EH (cell line): ENCODE measurements at regions not wholly inside any gene's neighbourhood (a gene's known extent, or its start where the extent isn't known, plus 50 kb on each side); places are given as distances from the start of the nearest gene placed in this dataset.
"Not testable (repeated sequence)": the region's sequence is repeated elsewhere in the genome, so short reads cannot be mapped to it uniquely, and the experiment has no call there.

Source experiments
- DNase-seq: peaks from one replicate; pipeline ENCODE4 v3.0.0-alpha.2; 2015; ENCODE audit warnings: low read depth

GRCh38 chr2:35933031-35933430 lies 422.5 kb upstream of the CRIM1 start:
- no peak for DNase-seq

DNA sequence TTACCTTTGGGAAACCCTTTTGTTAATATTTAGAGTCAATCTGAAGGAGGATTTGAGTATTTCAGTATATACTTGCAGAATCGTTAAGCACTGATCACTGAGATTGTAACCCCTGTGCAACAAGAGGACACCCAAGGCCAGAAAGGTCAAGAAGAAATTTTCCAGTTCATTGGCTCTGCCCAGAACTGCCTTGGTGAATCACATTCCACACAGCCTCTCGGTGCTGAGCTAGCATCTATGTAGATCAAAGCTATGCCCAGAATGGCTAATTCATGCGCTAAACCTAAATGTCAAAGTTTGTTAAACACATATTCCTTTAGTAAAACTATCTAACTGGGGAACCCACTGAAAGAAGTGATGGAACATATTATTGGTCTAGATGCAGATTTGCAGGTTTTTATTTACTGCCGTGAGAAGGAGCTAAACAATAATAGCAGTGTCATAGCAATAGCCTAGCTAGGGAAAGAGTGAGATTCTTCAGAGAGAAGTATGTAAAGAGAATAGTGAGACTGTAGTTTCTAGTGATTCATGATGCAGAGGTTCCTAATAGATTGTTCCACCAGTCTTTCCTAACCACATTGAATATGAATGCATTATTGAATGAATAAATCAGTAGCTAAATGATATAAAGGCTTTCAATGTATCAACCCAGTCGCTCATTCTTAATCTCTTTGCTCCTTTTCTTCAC lies 423.2 kb upstream of the CRIM1 start:
- DNase-seq, result no peak

DNA sequence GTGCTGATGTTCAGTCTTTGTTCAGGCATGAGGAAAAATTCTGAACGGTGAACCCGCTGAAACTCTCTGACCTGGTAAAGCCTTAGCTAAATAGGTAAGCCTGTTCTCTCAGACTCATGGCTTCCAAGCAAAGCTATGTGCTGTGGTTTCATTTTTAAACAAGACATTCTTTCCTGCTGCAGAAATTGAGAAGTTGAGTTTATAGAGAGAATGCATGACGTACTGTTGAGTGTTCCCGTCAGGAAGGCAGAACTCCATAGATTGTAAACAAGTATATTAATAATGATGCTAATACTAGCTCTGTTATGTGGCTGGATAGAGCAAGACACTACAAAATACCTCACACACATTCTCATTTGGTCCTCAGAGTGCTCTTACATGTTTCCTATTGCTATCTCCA lies 424.0 kb upstream of the CRIM1 start:
- DNase-seq, result no peak

GRCh38 chr2:35931115-35931514 lies 424.5 kb upstream of the CRIM1 start:
- no peak for DNase-seq

GRCh38 chr2:35929551-35929950 lies 426.0 kb upstream of the CRIM1 start:
- no peak for DNase-seq

- no peak for DNase-seq
These were observed 435.5 kb upstream of the CRIM1 start for GRCh38 chr2:35920061-35920460.

DNA sequence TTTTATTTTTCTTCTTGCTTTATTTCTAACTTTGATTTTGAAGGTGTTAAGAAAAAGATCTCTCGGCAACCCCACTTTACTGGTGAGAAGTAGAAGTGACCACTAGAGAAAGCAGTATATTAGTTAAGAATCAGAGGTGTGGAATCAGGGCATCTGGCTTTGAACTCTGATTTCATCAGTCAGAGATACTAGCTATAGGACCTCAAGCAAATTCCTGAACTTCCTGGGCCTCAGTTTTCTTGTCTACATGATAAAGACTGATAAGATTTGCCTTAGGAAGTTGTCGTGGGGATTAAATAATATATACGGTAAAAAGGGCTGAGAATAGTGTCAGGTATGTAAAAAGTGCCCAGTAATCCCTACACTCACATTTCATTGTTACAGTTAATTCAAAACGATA lies 440.3 kb upstream of the CRIM1 start:
- no peak for DNase-seq

GRCh38 chr2:35891936-35892335 lies 463.6 kb upstream of the CRIM1 start:
- no peak for DNase-seq

DNA sequence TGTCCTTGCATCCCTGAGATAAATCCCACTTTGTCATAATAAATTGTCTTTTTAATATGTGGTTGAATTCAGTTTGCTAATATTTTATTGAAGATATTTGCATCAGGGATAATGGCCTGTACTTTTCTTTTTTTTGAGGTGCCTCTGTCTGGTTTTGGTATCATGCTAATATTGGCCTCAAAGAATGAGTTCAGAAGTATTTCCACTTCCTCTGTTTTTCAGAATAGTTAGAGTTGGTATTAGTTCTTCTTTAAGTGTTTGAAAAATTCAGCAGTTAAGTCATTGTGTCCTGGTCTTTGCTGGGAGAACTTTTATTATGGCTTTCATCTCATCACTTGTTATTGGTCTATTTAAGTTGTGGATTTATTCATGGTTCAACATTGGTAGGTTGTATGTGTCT lies 464.1 kb upstream of the CRIM1 start:
- DNase-seq, result no peak

- no peak for DNase-seq
These were observed 468.4 kb upstream of the CRIM1 start for GRCh38 chr2:35887146-35887545.

DNA sequence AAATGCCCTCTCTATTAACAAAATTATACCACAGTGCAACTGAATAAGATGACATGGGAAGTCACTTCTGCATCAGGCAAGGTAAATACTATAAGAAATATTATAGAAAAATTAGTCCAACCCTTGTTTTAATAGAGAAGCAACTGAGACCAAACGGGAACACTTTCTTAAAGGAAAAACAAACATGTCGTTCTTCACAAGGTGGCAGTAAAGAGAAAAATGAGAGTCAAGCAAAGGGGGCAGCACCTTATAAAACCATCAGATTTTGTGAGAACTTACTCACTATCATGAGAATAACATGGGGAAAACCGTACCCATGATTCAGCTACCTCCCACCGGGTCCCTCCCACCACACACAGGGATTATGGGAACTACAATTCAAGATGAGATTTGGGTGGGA lies 481.7 kb upstream of the CRIM1 start:
- no peak for DNase-seq

DNA sequence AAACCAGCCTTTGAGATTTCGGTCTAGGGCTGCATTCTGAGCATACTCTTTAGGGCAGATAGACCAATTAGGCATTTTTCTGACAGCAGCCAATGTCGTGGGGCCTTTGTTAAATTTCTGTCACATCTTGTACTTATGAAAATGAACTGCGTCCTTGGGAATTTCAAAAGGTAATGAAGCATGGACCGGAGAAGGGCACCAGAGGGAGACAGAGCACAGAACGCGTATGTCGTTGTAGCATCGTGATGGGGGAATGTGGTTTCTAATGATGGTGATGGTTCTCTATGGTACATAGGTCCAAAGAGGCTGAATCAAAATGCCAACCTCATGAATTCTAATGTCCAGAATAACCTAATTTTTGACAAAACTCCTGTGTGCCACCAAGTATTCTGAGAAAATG lies 483.9 kb upstream of the CRIM1 start:
- no peak for DNase-seq

DNA sequence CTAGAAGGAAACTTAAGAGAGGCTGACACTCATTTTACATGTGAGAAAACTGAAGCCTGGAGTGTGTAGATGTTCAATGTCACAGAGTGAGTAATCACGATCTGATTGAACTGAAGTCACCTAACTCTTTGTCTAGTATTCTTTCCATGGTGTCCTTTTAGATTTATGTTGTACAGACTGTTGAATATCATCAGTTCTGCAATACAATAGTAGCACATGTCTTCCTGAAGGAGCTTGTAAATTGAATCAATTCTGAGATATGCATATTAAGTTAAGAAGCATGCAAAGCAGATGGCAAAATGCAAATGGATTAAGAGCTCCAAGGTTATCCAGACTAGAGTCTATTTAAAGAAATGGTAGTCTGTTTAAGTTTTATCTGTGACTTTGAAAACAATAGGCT lies 484.9 kb upstream of the CRIM1 start:
- DNase-seq, result no peak

- no peak for DNase-seq
These were observed 491.4 kb upstream of the CRIM1 start for GRCh38 chr2:35864141-35864540.

DNA sequence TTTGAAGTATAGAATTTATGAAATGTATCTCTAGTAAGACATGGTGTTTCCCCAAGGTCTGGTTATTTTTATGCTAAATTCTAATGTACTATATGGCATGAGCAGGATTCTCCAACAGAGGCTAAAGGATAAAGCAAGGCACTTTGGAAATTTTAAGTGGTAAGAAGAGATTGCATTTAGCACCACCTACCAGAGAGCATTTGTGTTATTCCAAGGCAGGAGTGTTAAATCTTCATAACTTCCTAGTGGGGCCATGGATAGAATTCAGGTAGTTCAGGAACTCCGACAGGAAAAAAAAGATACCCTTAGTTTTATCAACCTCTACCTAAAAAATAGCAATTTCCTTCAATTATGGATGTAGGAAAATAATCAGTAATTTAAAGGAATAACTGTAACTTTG lies 497.4 kb upstream of the CRIM1 start:
- DNase-seq, result no peak

DNA sequence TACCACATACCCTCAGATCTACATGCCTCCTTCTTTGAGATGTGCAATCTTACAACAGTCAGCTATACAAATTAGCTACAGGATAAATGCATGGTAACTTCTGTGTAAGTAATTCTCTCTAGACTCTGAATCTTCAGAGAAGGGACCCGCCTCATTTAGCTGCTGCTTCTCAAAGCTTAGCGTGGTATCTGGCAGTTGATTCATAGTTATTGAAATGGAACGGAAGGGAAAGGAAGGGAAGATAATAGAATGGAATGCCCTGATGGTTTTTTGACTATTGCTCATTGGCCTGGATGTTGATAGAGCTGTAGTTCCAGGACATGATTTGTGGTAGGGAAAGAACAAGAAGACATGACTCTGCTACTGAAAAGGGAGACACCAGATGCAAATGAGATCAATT lies 498.1 kb upstream of the CRIM1 start:
- no peak for DNase-seq

GRCh38 chr2:35831385-35831784 lies 524.2 kb upstream of the CRIM1 start:
- no peak for DNase-seq

DNA sequence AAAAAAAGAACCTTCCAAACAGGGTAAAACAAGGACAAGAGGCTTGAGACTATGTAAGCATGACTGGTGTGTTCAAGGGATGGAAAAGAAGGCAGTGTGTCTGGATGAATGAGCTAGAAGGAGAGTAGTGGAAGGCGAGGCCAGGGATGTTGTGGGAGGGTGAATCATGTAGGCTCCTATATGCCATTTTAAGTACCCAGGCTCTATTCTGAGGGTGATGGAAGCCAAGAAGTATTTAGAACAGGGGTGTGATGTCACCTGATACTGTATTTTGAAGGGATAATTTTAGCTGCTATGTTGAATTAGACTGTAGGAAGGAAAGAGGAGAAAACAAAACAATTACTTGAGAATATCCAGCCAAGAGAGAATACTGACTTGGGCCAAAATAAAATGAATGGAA lies 524.7 kb upstream of the CRIM1 start:
- no peak for DNase-seq

- no peak for DNase-seq
These were observed 528.5 kb upstream of the CRIM1 start for GRCh38 chr2:35827086-35827485.

DNA sequence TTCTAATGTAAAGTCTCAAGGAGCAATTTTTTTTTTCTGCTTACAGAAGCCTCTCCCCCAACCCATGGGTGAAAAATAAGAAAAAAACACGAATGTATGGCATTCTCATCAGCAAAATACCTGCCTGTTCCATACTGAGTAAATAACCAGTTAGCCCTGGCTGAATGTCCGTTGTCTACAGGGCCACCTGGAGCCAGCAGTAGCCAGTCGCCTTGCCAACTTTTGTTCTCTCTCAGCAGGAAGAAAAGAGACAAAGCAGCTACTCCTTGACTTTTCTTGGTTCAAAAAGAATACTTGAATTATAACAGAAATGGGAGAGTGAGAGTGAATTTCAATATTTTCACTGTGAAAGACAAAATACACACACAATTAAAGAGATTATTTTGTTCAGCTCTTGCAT lies 532.9 kb upstream of the CRIM1 start:
- no peak for DNase-seq

- DNase-seq, result no peak
These were observed 533.9 kb upstream of the CRIM1 start for GRCh38 chr2:35821675-35822074.

DNA sequence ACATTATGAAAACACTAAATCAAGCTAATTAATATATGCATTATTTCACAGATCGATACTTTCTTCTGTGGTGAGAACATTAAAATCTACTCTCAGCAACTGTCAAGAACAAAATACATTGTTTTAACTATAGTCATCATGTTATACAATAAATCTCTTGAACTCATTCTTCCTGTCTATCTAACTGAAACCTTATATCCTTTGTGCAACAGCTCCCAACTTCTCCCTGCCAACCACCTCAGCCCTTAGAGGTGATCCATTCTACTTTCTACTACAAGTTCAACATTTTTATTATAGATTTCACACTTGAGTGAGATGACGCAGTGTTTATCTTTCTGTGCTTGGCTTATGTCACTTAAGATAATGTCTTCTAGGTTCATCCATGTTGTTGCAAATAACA lies 535.2 kb upstream of the CRIM1 start:
- no peak for DNase-seq

DNA sequence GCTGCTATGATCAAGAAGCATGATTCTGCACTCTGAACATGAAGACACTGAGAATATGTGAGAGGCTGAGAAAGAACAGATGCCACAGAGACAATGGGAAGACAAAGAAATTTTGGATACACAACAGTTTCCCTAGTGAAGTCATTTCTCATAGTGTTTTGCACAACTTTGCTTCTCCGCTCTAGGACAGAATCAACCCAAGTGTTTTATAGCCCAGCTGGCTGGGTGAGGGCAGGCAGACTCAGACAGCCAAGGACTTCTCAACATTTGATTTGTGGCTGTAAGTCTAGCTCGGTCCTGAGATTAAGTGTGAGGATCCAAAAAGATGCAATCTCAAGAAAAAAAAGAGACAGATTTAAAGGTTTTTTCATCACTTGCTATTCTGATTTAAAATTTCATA lies 536.5 kb upstream of the CRIM1 start:
- no peak for DNase-seq

- not testable (repeated sequence) for DNase-seq
These were observed 537.2 kb upstream of the CRIM1 start for GRCh38 chr2:35818359-35818758.

DNA sequence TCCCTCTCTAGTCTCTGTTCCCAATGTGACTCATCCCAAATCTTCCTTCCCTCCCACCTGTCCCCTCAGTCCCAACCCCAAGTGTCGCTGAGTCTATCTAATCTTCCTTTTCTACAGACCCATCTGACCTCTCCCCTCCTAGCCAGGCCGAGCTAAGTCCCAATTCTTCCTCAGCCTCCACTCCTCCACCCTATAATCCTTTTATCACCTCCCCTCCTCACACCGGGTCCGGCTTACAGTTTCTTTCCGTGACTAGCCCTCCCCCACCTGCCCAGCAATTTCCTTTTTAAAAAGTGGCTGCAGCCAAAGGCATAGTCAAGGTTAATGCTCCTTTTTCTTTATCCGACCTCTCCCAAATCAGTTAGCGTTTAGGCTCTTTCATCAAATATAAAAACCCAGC lies 541.0 kb upstream of the CRIM1 start:
- DNase-seq, result not testable (repeated sequence)
